ENCODE measurements at regions not wholly inside any gene's neighbourhood (a gene's known extent, or its start where the extent isn't known, plus 50 kb on each side); places are given as distances from the start of the nearest gene placed in this dataset.

- H3K14ac ChIP-seq (ENCODE audit: insufficient read length) = no peak overlapping the region
- no peak overlapping the region for H4K5ac ChIP-seq (ENCODE audit: insufficient read length, low read depth, low read length)
- H3K23ac ChIP-seq (ENCODE audit: insufficient read length) = no peak overlapping the region
- no peak overlapping the region for H3K4me3 ChIP-seq (ENCODE audit: extremely low read depth in 1 of 4, insufficient read depth in 2 of 4, low read depth in 3 of 4, low read length in 4 of 4)
- peaks cover 0 to 1% (median 0%) of the 10 kb centered on the region in 4 experiments; a peak in 1 of 7 replicates for H3K27me3 ChIP-seq (replicated peaks in 1 of 4; ENCODE audit: control insufficient read depth in 3 of 4, extremely low read depth in 1 of 4, insufficient read depth in 3 of 4, low read length in 3 of 4)
- no peak overlapping the region for H3K4ac ChIP-seq (replicated peaks; ENCODE audit: insufficient read length, low read depth, low read length)
- no peak overlapping the region for H3K56ac ChIP-seq (replicated peaks; ENCODE audit: insufficient read length, low read depth, low read length)
- H2BK120ac ChIP-seq (replicated peaks; ENCODE audit: low read depth, low read length) = no peak overlapping the region
- DNase-seq (ENCODE audit: low read depth in 1 of 2, low spot score in 2 of 2) (no peak), FAIRE-seq (no peak)
- no peak overlapping the region for H2AFZ ChIP-seq (ENCODE audit: low read length)
- H3K79me2 ChIP-seq (ENCODE audit: control insufficient read depth in 1 of 2, insufficient read depth in 2 of 2, low read length in 2 of 2) = no peaks in the 10 kb centered on the region
- CTCF ChIA-PET (ENCODE audit: partially characterized antibody) = interaction anchor here (0.8 to 2.3 kb wide), 4 partner anchors 9 to 142 kb away, joined by 3 to 8 read pairs (median 4); no protein-coding TSS in a partner anchor
- H3K18ac ChIP-seq (ENCODE audit: extremely low read depth, low read length) = no peak overlapping the region
- no peak overlapping the region for H3K9ac ChIP-seq (replicated peaks in 1 of 4; ENCODE audit: extremely low read depth in 1 of 4, low read depth in 3 of 4, low read length in 3 of 4)
- no peaks in the 10 kb centered on the region for H3K9me3 ChIP-seq (ENCODE audit: insufficient read depth in 2 of 2, low read depth in 1 of 2, low read length in 1 of 2)
- no peak overlapping the region for H2BK15ac ChIP-seq (ENCODE audit: low read length)
- no peak overlapping the region for H2BK12ac ChIP-seq (ENCODE audit: low read depth, low read length)
- H3K4me2 ChIP-seq (ENCODE audit: insufficient read depth in 1 of 2, low read depth in 2 of 2, low read length in 2 of 2) = no peak overlapping the region
- no peak overlapping the region for H4K91ac ChIP-seq (replicated peaks; ENCODE audit: insufficient read length, low read length)
- H2BK5ac ChIP-seq (ENCODE audit: low read depth, low read length) = no peak overlapping the region
- H3K4me1 ChIP-seq (replicated peaks in 1 of 4; ENCODE audit: control insufficient read depth in 3 of 4, insufficient read depth in 4 of 4, low read length in 3 of 4) = no peaks in the 10 kb centered on the region
- no peaks in the 10 kb centered on the region for H3K36me3 ChIP-seq (ENCODE audit: control insufficient read depth in 2 of 4, insufficient read depth in 4 of 4, low read length in 3 of 4)
- H4K8ac ChIP-seq (ENCODE audit: extremely low read depth, insufficient read depth, low read length) = no peak overlapping the region
- H4K20me1 ChIP-seq (replicated peaks in 1 of 2; ENCODE audit: control insufficient read depth in 1 of 2, insufficient read depth in 2 of 2, low read length in 2 of 2) = no peaks in the 10 kb centered on the region
- H3K23me2 ChIP-seq (ENCODE audit: low read depth, low read length) = no peaks in the 10 kb centered on the region
- no peak overlapping the region for H3K27ac ChIP-seq (ENCODE audit: low read depth, low read length)
- H3K79me1 ChIP-seq (ENCODE audit: low read depth, low read length) = no peaks in the 10 kb centered on the region
- POLR2A ChIA-PET (ENCODE audit: partially characterized antibody) = no interaction called here
- 86% methylated on average over 4 of the region's 4 CpGs; no CpG with 5 or more reads in 1 of the 2 experiments for WGBS, 2 experiments (ENCODE audit: extremely low coverage in 1 of 2, insufficient coverage in 1 of 2, insufficient read length in 1 of 2, insufficient replicate concordance in 2 of 2, low coverage in 1 of 2, low lambda C conversion rate in 2 of 2, missing lambda C conversion rate in 1 of 2)
- H2BK20ac ChIP-seq (ENCODE audit: low read length) = no peak overlapping the region
- no peak overlapping the region for H2AK5ac ChIP-seq (ENCODE audit: low read depth, low read length)
- TF ChIP-seq SP1 (IDR thresholded peaks at IDR 0.05; ENCODE audit: low read depth, low read length) = no peak
- TF ChIP-seq JUND (IDR thresholded peaks at IDR 0.05; ENCODE audit: low read length) = no peak
- no peak for TF ChIP-seq KDM5A (IDR thresholded peaks at IDR 0.05; ENCODE audit: low read length)
- no peak for TF ChIP-seq EGR1 (IDR thresholded peaks at IDR 0.05; ENCODE audit: borderline replicate concordance, low read depth, low read length)
- TF ChIP-seq ZNF274 (IDR thresholded peaks at IDR 0.05; ENCODE audit: borderline replicate concordance, extremely low read depth, low read length) = no peak
- no peak for TF ChIP-seq SP2 (IDR thresholded peaks at IDR 0.05; ENCODE audit: low read length)
- TF ChIP-seq USF2 (IDR thresholded peaks at IDR 0.05; ENCODE audit: low read length) = no peak
- TF ChIP-seq KDM1A (IDR thresholded peaks at IDR 0.05; ENCODE audit: borderline replicate concordance, low read length) = no peak
- TF ChIP-seq MAFK (IDR thresholded peaks at IDR 0.05; ENCODE audit: low read depth, low read length) = no peak
- no peak for TF ChIP-seq KDM4A (IDR thresholded peaks at IDR 0.05; ENCODE audit: low read depth, low read length, severe bottlenecking)
- TF ChIP-seq RXRA (IDR thresholded peaks at IDR 0.05; ENCODE audit: insufficient read depth, low read depth, low read length) = no peak
- TF ChIP-seq RFX5 (IDR thresholded peaks at IDR 0.05; ENCODE audit: borderline replicate concordance, low read depth, low read length) = no peak
- no peak for TF ChIP-seq PHF8 (conservative IDR thresholded peaks at IDR 0.05; ENCODE audit: low read depth, low read length)
- TF ChIP-seq TAF1 (IDR thresholded peaks at IDR 0.05; ENCODE audit: low read depth, low read length) = no peak
Observed at GRCh38 chr7:20509892-20510572, 105.4 kb upstream of the ABCB5 start.

Data from H1 (cell line).